ENCODE measurements at regions not wholly inside any gene's neighbourhood (a gene's known extent, or its start where the extent isn't known, plus 50 kb on each side); places are given as distances from the start of the nearest gene placed in this dataset.

DNA sequence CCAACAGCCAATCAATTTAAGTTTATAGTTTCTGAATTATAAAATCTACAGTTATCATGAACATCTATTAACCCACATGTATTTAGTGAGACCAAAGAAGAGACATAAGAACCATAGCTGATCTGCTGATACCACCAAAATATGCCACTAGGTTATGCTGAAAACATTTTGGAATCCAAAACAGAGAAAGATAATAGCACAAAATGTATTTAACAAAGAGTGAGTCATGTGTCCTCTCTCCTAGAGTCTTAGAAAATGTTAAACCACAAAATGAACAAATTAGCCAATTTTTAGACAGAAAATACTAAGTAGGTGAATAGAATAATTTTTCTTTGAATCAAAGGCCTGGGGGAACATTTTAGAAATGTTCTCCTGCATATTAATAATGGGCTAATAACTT lies 527.5 kb downstream of the GPAM start:
- H3K56ac ChIP-seq (ENCODE audit: insufficient read length, low read depth, low read length), result no peak overlapping the region
- H3K4me2 ChIP-seq (ENCODE audit: insufficient read depth, insufficient read length, low read length), result no peak overlapping the region
- H2BK120ac ChIP-seq (ENCODE audit: low read depth, low read length, poor library complexity, severe bottlenecking), result no peak overlapping the region
- no peak overlapping the region for H2BK5ac ChIP-seq (ENCODE audit: insufficient read length, low read length)
- Mint-ChIP-seq H3K36me3 (ENCODE audit: insufficient read depth in 1 of 3, low read depth in 3 of 3) (no peaks in the 10 kb centered on the region), H3K27me3 (ENCODE audit: low read depth) (no peaks in the 10 kb centered on the region), H3K4me3 (no peak overlapping the region), H3K4me1 (no peaks in the 10 kb centered on the region), H3K27ac (no peak overlapping the region), H3K9me3 (peaks cover 2 to 6% of the 10 kb centered on the region in 2 experiments; a peak in 3 of 5 replicates)
- H3K23ac ChIP-seq (ENCODE audit: insufficient read length, low read depth, low read length), result no peak overlapping the region
- no peaks in the 10 kb centered on the region for H4K20me1 ChIP-seq (ENCODE audit: control insufficient read depth, insufficient read depth, insufficient read length)
- no peaks in the 10 kb centered on the region for H3K27me3 ChIP-seq (ENCODE audit: insufficient read depth, low read length)
- no peak overlapping the region for H3K4ac ChIP-seq (ENCODE audit: low read depth, low read length)
- H3T11ph ChIP-seq (ENCODE audit: low read length), result no peak overlapping the region
- H2BK20ac ChIP-seq (ENCODE audit: low read depth, low read length, poor library complexity, severe bottlenecking), result no peak overlapping the region
- no peak overlapping the region for H2BK15ac ChIP-seq (ENCODE audit: low read depth, low read length)
- no peak overlapping the region for H2AK5ac ChIP-seq (ENCODE audit: insufficient read length, low read length)
- H2BK12ac ChIP-seq (ENCODE audit: insufficient read length, low read depth, low read length), result no peak overlapping the region
- no peak overlapping the region for H4K91ac ChIP-seq (ENCODE audit: insufficient read length, low read depth, low read length)
- no peak overlapping the region for H3K14ac ChIP-seq (ENCODE audit: insufficient read depth, low read length)
- H2AFZ ChIP-seq (ENCODE audit: low read length), result no peak overlapping the region
- no peak overlapping the region for H3K9ac ChIP-seq (ENCODE audit: extremely low read depth, insufficient read length, low read length)
- no peak overlapping the region for H3K18ac ChIP-seq (ENCODE audit: insufficient read length, low read depth, low read length)
- H3K4me1 ChIP-seq (ENCODE audit: insufficient read depth, low read length), result no peaks in the 10 kb centered on the region
- no peaks in the 10 kb centered on the region for H3K9me3 ChIP-seq (ENCODE audit: control insufficient read depth, low read depth, low read length)
- no peaks in the 10 kb centered on the region for H3K79me1 ChIP-seq (ENCODE audit: insufficient read depth, low read depth, low read length, poor library complexity, severe bottlenecking)
- H3K23me2 ChIP-seq (ENCODE audit: insufficient read length, low read depth, low read length, poor library complexity, severe bottlenecking), result no peaks in the 10 kb centered on the region
- TF ChIP-seq, protein P1, sequence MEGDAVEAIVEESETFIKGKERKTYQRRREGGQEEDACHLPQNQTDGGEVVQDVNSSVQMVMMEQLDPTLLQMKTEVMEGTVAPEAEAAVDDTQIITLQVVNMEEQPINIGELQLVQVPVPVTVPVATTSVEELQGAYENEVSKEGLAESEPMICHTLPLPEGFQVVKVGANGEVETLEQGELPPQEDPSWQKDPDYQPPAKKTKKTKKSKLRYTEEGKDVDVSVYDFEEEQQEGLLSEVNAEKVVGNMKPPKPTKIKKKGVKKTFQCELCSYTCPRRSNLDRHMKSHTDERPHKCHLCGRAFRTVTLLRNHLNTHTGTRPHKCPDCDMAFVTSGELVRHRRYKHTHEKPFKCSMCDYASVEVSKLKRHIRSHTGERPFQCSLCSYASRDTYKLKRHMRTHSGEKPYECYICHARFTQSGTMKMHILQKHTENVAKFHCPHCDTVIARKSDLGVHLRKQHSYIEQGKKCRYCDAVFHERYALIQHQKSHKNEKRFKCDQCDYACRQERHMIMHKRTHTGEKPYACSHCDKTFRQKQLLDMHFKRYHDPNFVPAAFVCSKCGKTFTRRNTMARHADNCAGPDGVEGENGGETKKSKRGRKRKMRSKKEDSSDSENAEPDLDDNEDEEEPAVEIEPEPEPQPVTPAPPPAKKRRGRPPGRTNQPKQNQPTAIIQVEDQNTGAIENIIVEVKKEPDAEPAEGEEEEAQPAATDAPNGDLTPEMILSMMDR (conservative IDR thresholded peaks at IDR 0.05), result no peak
- no peak for DNase-seq
- H4K5ac ChIP-seq (ENCODE audit: insufficient read length, low read depth, low read length), result no peak overlapping the region
- no peak overlapping the region for H4K8ac ChIP-seq (replicated peaks; ENCODE audit: insufficient read length, low read depth, low read length)
- H3K79me2 ChIP-seq (ENCODE audit: insufficient read depth, low read length), result no peaks in the 10 kb centered on the region
- no peak overlapping the region for H3K27ac ChIP-seq (ENCODE audit: insufficient read length, low read depth, low read length)
